PC-9 (cell line): ENCODE measurements at regions not wholly inside any gene's neighbourhood (a gene's known extent, or its start where the extent isn't known, plus 50 kb on each side); places are given as distances from the start of the nearest gene placed in this dataset.

Experiments
- BruUV-seq: library from RNA; stranded (reverse); fragments of 400-500 nt; replicated peaks from 2 replicates; lab custom pipeline; 2021; lab: Mats Ljungman, UMichigan
- CTCF ChIA-PET: fragments of 300-600 bp; sonication (Branson Sonifier 250); formaldehyde crosslinking; loops from one replicate; lab custom pipeline; 2022; ENCODE audit warnings: antibody characterized with exemption; lab: Charles Lee
- POLR2A ChIA-PET: fragments of 300-600 bp; sonication (Branson Sonifier 250); formaldehyde crosslinking; loops from one replicate; lab custom pipeline; 2022; ENCODE audit warnings: antibody characterized with exemption; ENCODE audit not compliant: unreplicated experiment; lab: Charles Lee
- DNase-seq, 2 experiments: peaks; one replicate each; pipeline versions ENCODE4 v3.0.0 to v3.0.0-alpha.2; 2015 to 2022; ENCODE audit warnings: mixed read lengths in 1 of 2
- H2AFZ ChIP-seq: fragments of 200-600 bp; sonication (generic); 2 replicates; pipeline ENCODE4 v1.8.1; 2017; ENCODE audit warnings: antibody characterized with exemption
- H3F3A ChIP-seq: fragments of 200-600 bp; sonication (generic); 2 replicates; pipeline ENCODE4 v1.8.1; 2017; ENCODE audit warnings: antibody characterized with exemption, mild to moderate bottlenecking, low read depth; ENCODE audit not compliant: insufficient read depth
- H3K27ac ChIP-seq: fragments of 200-600 bp; sonication (generic); 2 replicates; pipeline ENCODE4 v1.6.1; 2016; ENCODE audit warnings: mixed run types
- H3K27me3 ChIP-seq: fragments of 200-600 bp; sonication (generic); 2 replicates; pipeline ENCODE4 v1.6.1; 2016; ENCODE audit warnings: low read depth, mixed run types; ENCODE audit not compliant: insufficient read depth
- H3K36me3 ChIP-seq: fragments of 200-600 bp; sonication (generic); 2 replicates; pipeline ENCODE4 v1.6.1; 2016; ENCODE audit warnings: low read depth, mixed run types
- H3K4me1 ChIP-seq: fragments of 200-600 bp; sonication (generic); replicated peaks from 2 replicates; pipeline ENCODE4 v1.6.1; 2016; ENCODE audit warnings: mixed run types; ENCODE audit not compliant: insufficient read depth
- H3K4me2 ChIP-seq: fragments of 200-600 bp; sonication (generic); 2 replicates; pipeline ENCODE4 v1.6.1; 2017; ENCODE audit warnings: mixed run types
- H3K4me3 ChIP-seq: fragments of 200-600 bp; sonication (generic); 2 replicates; pipeline ENCODE4 v1.6.1; 2016; ENCODE audit warnings: mixed run types
- H3K79me2 ChIP-seq: fragments of 200-600 bp; sonication (generic); 2 replicates; pipeline ENCODE4 v1.6.1; 2017; ENCODE audit warnings: low read depth, mixed run types
- H3K9me2 ChIP-seq: fragments of 200-600 bp; sonication (generic); 2 replicates; pipeline ENCODE4 v1.8.1; 2017; ENCODE audit warnings: mild to moderate bottlenecking; ENCODE audit not compliant: insufficient read depth
- H3K9me3 ChIP-seq: fragments of 200-600 bp; sonication (generic); 2 replicates; pipeline ENCODE4 v1.8.1; 2016; ENCODE audit warnings: low read depth; ENCODE audit not compliant: insufficient read depth
- H4K20me1 ChIP-seq: fragments of 200-600 bp; sonication (generic); 2 replicates; pipeline ENCODE4 v1.8.1; 2017; ENCODE audit not compliant: insufficient read depth
- EZH2 ChIP-seq: fragments of 200-600 bp; sonication (generic); IDR thresholded peaks from 2 replicates; pipeline ENCODE4 v1.8.0; 2017; ENCODE audit warnings: antibody characterized with exemption, low read depth
- intact Hi-C: fragments of 100-400 bp; cut with micrococcal nuclease; formaldehyde crosslinking; loops from one replicate; pipeline ENCODE4 v1.10.0; 2022; ENCODE audit not compliant: unreplicated experiment
- TF ChIP-seq, protein P1 (sequence below): fragments of 200-600 bp; sonication (generic); conservative IDR thresholded peaks from 2 replicates; pipeline ENCODE4 v1.6.1; 2017; ENCODE audit warnings: mixed run types, antibody characterized with exemption, mild to moderate bottlenecking, moderate library complexity

DNA sequence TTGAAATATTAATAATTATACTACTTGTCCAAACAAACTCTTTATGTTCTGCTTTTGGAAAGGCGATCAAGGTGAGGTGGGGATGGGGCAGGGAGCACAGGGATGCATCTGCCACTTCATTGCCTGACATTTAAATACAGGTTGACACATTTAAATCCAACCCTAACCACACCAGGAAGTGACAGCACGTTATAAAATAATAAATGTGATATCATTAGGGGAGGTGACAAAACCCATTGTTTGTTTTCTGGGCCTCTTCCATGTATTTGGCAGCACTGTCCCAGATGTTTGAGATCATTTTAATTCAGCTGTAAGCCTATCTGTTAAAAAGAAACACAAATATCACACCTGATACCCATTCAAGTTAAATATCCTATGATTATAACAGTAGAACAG lies 342.4 kb upstream of the ARID1B start:
- H3K79me2 ChIP-seq: no peaks in the 10 kb centered on the region
- H3K27me3 ChIP-seq: no peaks in the 10 kb centered on the region
- no peak overlapping the region for H3K4me2 ChIP-seq
- no peaks in the 10 kb centered on the region for H3F3A ChIP-seq
- H3K9me3 ChIP-seq: no peaks in the 10 kb centered on the region
- BruUV-seq: no TSS peak
- H3K4me3 ChIP-seq: no peak overlapping the region
- no peaks in the 10 kb centered on the region for H4K20me1 ChIP-seq
- ChIA-PET POLR2A (no interaction called here), CTCF (no interaction called here)
- no peak overlapping the region for H3K27ac ChIP-seq
- H3K36me3 ChIP-seq: no peaks in the 10 kb centered on the region
- TF ChIP-seq, protein P1, sequence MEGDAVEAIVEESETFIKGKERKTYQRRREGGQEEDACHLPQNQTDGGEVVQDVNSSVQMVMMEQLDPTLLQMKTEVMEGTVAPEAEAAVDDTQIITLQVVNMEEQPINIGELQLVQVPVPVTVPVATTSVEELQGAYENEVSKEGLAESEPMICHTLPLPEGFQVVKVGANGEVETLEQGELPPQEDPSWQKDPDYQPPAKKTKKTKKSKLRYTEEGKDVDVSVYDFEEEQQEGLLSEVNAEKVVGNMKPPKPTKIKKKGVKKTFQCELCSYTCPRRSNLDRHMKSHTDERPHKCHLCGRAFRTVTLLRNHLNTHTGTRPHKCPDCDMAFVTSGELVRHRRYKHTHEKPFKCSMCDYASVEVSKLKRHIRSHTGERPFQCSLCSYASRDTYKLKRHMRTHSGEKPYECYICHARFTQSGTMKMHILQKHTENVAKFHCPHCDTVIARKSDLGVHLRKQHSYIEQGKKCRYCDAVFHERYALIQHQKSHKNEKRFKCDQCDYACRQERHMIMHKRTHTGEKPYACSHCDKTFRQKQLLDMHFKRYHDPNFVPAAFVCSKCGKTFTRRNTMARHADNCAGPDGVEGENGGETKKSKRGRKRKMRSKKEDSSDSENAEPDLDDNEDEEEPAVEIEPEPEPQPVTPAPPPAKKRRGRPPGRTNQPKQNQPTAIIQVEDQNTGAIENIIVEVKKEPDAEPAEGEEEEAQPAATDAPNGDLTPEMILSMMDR: no peak
- no peak for TF ChIP-seq EZH2
- DNase-seq: no peak
- H2AFZ ChIP-seq: no peak overlapping the region
- H3K4me1 ChIP-seq: no peaks in the 10 kb centered on the region
- H3K9me2 ChIP-seq: no peaks in the 10 kb centered on the region
- intact Hi-C loops: no loop called here

DNA sequence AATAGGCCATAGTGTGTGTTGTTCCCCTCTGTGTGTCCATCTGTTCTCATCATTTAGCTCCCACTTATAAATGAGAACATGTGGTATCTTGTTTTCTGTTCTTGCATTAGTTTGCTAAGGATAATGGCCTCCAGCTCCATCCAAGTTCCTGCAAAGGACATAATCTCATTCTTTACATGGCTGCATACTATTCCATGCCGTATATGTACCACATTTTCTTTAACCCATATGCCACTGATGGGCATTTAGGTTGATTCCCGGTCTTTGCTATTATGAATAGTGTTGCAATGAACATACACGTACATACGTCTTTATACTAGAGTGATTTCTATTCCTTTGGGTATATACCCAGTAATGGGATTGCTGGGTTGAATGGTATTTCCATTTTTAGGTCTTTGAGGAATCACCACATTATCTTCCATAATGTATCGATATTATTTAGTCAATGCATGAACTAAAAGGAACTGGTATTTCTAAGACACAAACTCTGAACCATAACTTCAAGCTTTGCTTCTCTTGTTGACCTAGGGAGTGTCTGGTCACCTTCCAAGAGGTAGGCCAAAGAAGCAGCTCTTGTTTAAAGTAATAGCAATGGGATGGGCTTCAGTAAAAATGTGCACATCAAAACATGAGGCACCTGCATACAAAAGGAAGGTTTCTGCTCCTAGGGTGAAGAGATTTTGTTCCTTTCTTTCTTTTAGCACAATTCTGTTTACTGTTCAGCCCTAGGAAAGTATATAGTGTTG lies 343.0 kb upstream of the ARID1B start:
- Histone ChIP-seq H3K27me3 (no peaks in the 10 kb centered on the region), H3K9me3 (no peaks in the 10 kb centered on the region), H2AFZ (no peak overlapping the region), H3K36me3 (no peaks in the 10 kb centered on the region), H4K20me1 (no peaks in the 10 kb centered on the region), H3K4me2 (no peak overlapping the region), H3F3A (no peaks in the 10 kb centered on the region), H3K4me3 (no peak overlapping the region), H3K27ac (no peak overlapping the region), H3K9me2 (no peaks in the 10 kb centered on the region), H3K4me1 (no peaks in the 10 kb centered on the region), H3K79me2 (no peaks in the 10 kb centered on the region)
- ChIA-PET CTCF (no interaction called here), POLR2A (no interaction called here)
- no peak for DNase-seq
- intact Hi-C loops: no loop called here
- BruUV-seq: no TSS peak
- no peak for TF ChIP-seq EZH2
- TF ChIP-seq, protein P1: no peak

DNA sequence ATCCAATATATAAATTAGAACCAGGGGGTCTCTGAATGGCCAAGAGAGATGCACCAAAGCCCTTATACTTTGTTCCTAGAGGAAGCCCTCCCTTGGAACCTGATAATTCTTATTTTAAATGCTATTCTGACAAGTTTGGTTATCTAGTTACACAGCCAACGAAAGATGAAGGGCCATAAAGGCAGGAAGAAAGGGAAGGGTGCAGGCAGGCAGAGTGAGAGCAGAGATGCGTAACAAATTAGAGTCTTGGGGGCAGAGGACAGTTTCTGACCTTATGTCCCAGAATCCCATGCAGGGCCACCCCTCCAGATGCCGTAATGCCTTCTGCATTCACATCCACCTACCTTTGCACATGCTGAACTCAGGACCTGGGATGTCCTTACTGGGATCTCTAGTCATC lies 344.6 kb upstream of the ARID1B start:
- no peaks in the 10 kb centered on the region for H3K9me2 ChIP-seq
- no peak for TF ChIP-seq EZH2
- TF ChIP-seq, protein P1: no peak
- POLR2A ChIA-PET: no interaction called here
- H4K20me1 ChIP-seq: no peaks in the 10 kb centered on the region
- intact Hi-C loops: no loop called here
- no peak for DNase-seq
- H3K9me3 ChIP-seq: no peaks in the 10 kb centered on the region
- H2AFZ ChIP-seq: no peak overlapping the region
- H3K4me1 ChIP-seq: no peaks in the 10 kb centered on the region
- H3K4me2 ChIP-seq: no peak overlapping the region
- CTCF ChIA-PET: no interaction called here
- H3K27ac ChIP-seq: no peak overlapping the region
- H3K79me2 ChIP-seq: no peaks in the 10 kb centered on the region
- H3K4me3 ChIP-seq: no peak overlapping the region
- H3F3A ChIP-seq: no peaks in the 10 kb centered on the region
- no peaks in the 10 kb centered on the region for H3K27me3 ChIP-seq
- no peaks in the 10 kb centered on the region for H3K36me3 ChIP-seq
- no TSS peak for BruUV-seq
